Hepatocyte (in vitro differentiated cells): ENCODE measurements at regions not wholly inside any gene's neighbourhood (a gene's known extent, or its start where the extent isn't known, plus 50 kb on each side); places are given as distances from the start of the nearest gene placed in this dataset.
A peak's percentile ranks its signal among the peaks of the same experiment; 100 is the strongest.

Experiments used
- DNase-seq: peaks from one replicate; pipeline ENCODE4 v3.0.0-alpha.2; 2016; ENCODE audit warnings: low spot score
- H2AFZ ChIP-seq: fragments of 200-600 bp; sonication (generic); 2 replicates; pipeline ENCODE4 v1.6.0; 2016; ENCODE audit warnings: antibody characterized with exemption, mild to moderate bottlenecking
- H3K27ac ChIP-seq: fragments of 200-600 bp; sonication (generic); 2 replicates; pipeline ENCODE4 v1.5.1; 2016; ENCODE audit warnings: mild to moderate bottlenecking
- H3K27me3 ChIP-seq: fragments of 200-600 bp; sonication (generic); 2 replicates; pipeline ENCODE4 v1.6.1; 2016
- H3K36me3 ChIP-seq: fragments of 200-600 bp; sonication (generic); replicated peaks from 2 replicates; pipeline ENCODE4 v1.5.1; 2016; ENCODE audit warnings: low read depth; ENCODE audit not compliant: insufficient read depth
- H3K4me1 ChIP-seq: fragments of 200-600 bp; sonication (generic); 2 replicates; pipeline ENCODE4 v1.5.1; 2016; ENCODE audit warnings: mild to moderate bottlenecking, moderate library complexity; ENCODE audit not compliant: insufficient read depth
- H3K4me2 ChIP-seq: fragments of 200-600 bp; sonication (generic); 2 replicates; pipeline ENCODE4 v1.6.0; 2016
- H3K4me3 ChIP-seq: fragments of 200-600 bp; sonication (generic); 2 replicates; pipeline ENCODE4 v1.5.1; 2016; ENCODE audit warnings: mild to moderate bottlenecking
- H3K79me2 ChIP-seq: fragments of 200-600 bp; sonication (generic); 2 replicates; pipeline ENCODE4 v1.6.0; 2017; ENCODE audit warnings: mild to moderate bottlenecking
- H3K9me2 ChIP-seq: fragments of 200-600 bp; sonication (generic); replicated peaks from 2 replicates; pipeline ENCODE4 v1.6.0; 2017; ENCODE audit warnings: mild to moderate bottlenecking; ENCODE audit not compliant: insufficient read depth
- H3K9me3 ChIP-seq: fragments of 200-600 bp; sonication (generic); 2 replicates; pipeline ENCODE4 v1.5.1; 2016; ENCODE audit warnings: low read depth, mild to moderate bottlenecking
- H4K20me1 ChIP-seq: fragments of 200-600 bp; sonication (generic); 2 replicates; pipeline ENCODE4 v1.6.0; 2016; ENCODE audit warnings: mild to moderate bottlenecking; ENCODE audit not compliant: insufficient read depth, poor library complexity, severe bottlenecking
- EZH2 ChIP-seq: fragments of 200-600 bp; sonication (generic); IDR thresholded peaks from 2 replicates; pipeline ENCODE4 v1.6.1; 2016; ENCODE audit warnings: antibody characterized with exemption, mild to moderate bottlenecking, borderline replicate concordance
- EZH2phosphoT487 ChIP-seq: fragments of 200-600 bp; sonication (generic); IDR thresholded peaks from one replicate; pipeline ENCODE4 v1.6.1; 2018; ENCODE audit warnings: antibody characterized with exemption, mild to moderate bottlenecking, low read depth, moderate library complexity; ENCODE audit not compliant: unreplicated experiment, severe bottlenecking
- WGBS: methylation state at CpG from one replicate; pipeline ENCODE4 v1.1.6; 2016; ENCODE audit warnings: low lambda C conversion rate; ENCODE audit errors: missing lambda C conversion rate; 5-methylcytosine and 5-hydroxymethylcytosine counted together
- TF ChIP-seq, protein P1 (sequence below): fragments of 200-600 bp; sonication (generic); IDR thresholded peaks from 2 replicates; pipeline ENCODE4 v1.5.1; 2016; ENCODE audit warnings: antibody characterized with exemption, mild to moderate bottlenecking; ENCODE audit not compliant: poor library complexity

DNA sequence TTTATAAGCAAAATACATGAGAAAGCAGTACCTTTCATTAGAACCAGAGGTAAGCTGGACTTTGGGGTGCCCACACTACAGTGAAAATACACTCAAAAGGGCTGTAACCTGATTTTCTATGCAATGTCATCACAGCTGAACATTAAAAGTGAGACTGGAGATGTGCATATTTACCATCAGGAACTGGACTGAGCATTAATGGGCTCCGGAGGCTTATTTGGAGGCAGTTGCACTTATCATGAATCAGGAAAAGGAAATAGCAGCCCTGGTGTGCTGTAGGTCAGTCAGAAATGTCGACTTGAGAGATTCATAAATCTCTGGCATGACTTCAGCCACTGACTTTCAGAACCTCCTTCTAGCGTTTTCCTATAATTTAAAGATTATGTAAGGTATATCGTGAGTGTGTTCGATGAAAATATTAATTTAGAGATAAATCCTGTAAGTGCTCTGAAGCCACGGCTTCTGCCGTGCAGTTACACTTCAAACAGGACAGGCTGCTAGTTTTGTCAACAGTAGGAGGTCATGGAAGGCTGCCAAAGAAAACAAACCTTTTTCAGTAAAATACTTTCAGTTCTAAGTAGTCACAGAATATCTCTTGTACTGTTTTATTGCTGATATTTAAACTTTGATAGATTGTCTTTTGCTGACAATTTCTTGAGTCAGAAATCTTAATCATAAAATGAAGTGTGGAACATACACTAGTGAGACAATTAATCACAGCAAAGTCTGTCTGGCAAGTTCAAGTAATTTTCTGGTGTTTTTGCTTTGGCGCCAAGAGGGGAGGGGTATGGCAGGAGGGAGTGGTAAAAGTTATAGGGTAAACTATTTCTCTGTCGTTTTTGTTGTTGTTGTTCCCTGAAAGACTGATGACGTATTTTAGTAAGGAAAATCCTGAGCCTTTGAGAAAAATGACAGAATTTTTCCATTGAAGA is 939.7 kb downstream of the NR2F1-AS1 start:
- H4K20me1 ChIP-seq = no peaks in the 10 kb centered on the region
- H3K79me2 ChIP-seq = no peaks in the 10 kb centered on the region
- no peak overlapping the region for H2AFZ ChIP-seq
- WGBS = 20% methylated on average over 10 of the region's 10 CpGs
- peaks cover 9% of the 10 kb centered on the region for H3K4me1 ChIP-seq
- H3K27ac ChIP-seq = no peak overlapping the region
- no peaks in the 10 kb centered on the region for H3K36me3 ChIP-seq
- no peak overlapping the region for H3K4me3 ChIP-seq
- TF ChIP-seq EZH2 = no peak
- no peak for TF ChIP-seq EZH2phosphoT487
- TF ChIP-seq, protein P1, sequence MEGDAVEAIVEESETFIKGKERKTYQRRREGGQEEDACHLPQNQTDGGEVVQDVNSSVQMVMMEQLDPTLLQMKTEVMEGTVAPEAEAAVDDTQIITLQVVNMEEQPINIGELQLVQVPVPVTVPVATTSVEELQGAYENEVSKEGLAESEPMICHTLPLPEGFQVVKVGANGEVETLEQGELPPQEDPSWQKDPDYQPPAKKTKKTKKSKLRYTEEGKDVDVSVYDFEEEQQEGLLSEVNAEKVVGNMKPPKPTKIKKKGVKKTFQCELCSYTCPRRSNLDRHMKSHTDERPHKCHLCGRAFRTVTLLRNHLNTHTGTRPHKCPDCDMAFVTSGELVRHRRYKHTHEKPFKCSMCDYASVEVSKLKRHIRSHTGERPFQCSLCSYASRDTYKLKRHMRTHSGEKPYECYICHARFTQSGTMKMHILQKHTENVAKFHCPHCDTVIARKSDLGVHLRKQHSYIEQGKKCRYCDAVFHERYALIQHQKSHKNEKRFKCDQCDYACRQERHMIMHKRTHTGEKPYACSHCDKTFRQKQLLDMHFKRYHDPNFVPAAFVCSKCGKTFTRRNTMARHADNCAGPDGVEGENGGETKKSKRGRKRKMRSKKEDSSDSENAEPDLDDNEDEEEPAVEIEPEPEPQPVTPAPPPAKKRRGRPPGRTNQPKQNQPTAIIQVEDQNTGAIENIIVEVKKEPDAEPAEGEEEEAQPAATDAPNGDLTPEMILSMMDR = no peak
- H3K4me2 ChIP-seq = peak overlapping the region; percentile 61
- no peaks in the 10 kb centered on the region for H3K27me3 ChIP-seq
- DNase-seq = peak; percentile 49
- no peaks in the 10 kb centered on the region for H3K9me2 ChIP-seq
- H3K9me3 ChIP-seq = no peaks in the 10 kb centered on the region

DNA sequence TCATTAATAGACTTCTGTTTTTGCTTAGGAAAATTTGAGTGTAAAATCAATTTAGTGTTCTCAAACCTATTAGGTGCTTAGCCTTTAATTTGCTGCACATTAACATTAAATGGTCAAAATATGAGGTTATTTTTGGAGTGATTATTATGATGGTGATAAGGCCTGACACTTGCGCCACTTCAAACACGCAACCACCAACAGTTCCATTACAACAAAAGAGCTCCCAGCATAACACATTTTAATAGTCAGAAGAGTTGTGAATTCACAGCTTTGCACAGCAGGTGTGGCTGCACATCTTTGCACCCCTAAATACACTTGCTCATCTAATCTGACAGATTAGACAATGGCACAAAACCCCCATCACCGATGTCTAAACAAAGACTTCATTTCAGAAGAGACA is 940.7 kb downstream of the NR2F1-AS1 start:
- Histone ChIP-seq H3K27ac (no peak overlapping the region), H3K4me2 (no peak overlapping the region), H3K9me2 (no peaks in the 10 kb centered on the region), H3K9me3 (no peaks in the 10 kb centered on the region), H3K36me3 (no peaks in the 10 kb centered on the region), H3K4me1 (peaks cover 9% of the 10 kb centered on the region), H4K20me1 (no peaks in the 10 kb centered on the region), H3K27me3 (no peaks in the 10 kb centered on the region), H3K4me3 (no peak overlapping the region), H2AFZ (no peak overlapping the region), H3K79me2 (no peaks in the 10 kb centered on the region)
- no peak for DNase-seq
- TF ChIP-seq EZH2 (no peak), EZH2phosphoT487 (no peak)
- TF ChIP-seq, protein P1 = no peak
- WGBS = 86% methylated on average over 3 of the region's 3 CpGs

DNA sequence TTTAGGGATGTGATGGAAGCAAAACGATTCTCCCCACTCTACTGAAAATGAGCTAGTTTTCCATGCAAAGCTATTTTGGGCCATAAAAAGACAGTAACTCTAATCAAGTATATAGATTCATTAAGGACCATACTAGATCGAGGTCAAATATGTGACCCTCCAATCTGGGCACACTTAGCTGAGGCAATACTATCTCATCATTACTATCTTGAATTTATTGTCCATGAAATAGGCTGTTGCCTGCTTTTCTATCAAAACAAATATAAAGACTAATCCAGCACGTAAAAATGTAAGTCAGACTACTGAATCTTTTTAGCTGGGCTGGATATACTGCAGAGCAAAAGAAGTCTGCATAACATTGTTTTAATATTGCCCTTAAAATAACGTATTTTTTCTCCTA is 943.1 kb downstream of the NR2F1-AS1 start:
- 72% methylated on average over 4 of the region's 4 CpGs for WGBS
- no peaks in the 10 kb centered on the region for H3K79me2 ChIP-seq
- no peaks in the 10 kb centered on the region for H4K20me1 ChIP-seq
- H3K4me1 ChIP-seq = peaks cover 14% of the 10 kb centered on the region
- H3K4me3 ChIP-seq = no peak overlapping the region
- H3K36me3 ChIP-seq = no peaks in the 10 kb centered on the region
- no peak overlapping the region for H3K27ac ChIP-seq
- H3K9me2 ChIP-seq = no peaks in the 10 kb centered on the region
- no peak overlapping the region for H3K4me2 ChIP-seq
- no peak for DNase-seq
- no peak for TF ChIP-seq EZH2phosphoT487
- TF ChIP-seq, protein P1 = no peak
- no peak overlapping the region for H2AFZ ChIP-seq
- no peaks in the 10 kb centered on the region for H3K9me3 ChIP-seq
- no peaks in the 10 kb centered on the region for H3K27me3 ChIP-seq
